PC-3 (cell line): ENCODE measurements at regions not wholly inside any gene's neighbourhood (a gene's known extent, or its start where the extent isn't known, plus 50 kb on each side); places are given as distances from the start of the nearest gene placed in this dataset.

Source experiments
- ATAC-seq: fragments of 200-7000 bp; cut with Tn5 transposase; 2 replicates; pipeline ENCODE4 v1.9.1; 2020; ENCODE audit warnings: mild to moderate bottlenecking, moderate library complexity
- BruUV-seq: library from RNA; stranded (reverse); fragments of 400-500 nt; replicated peaks from 2 replicates; lab custom pipeline; 2021; lab: Mats Ljungman, UMichigan
- CTCF ChIA-PET: fragments of 300-600 bp; sonication (Branson Sonifier 250); formaldehyde crosslinking; loops from one replicate; lab custom pipeline; 2022; ENCODE audit warnings: antibody characterized with exemption; lab: Charles Lee
- POLR2A ChIA-PET: fragments of 300-600 bp; sonication (Branson Sonifier 250); formaldehyde crosslinking; loops from one replicate; lab custom pipeline; 2022; ENCODE audit warnings: antibody characterized with exemption; ENCODE audit not compliant: unreplicated experiment; lab: Charles Lee
- DNase-seq: peaks from one replicate; pipeline ENCODE4 v3.0.0-alpha.2; 2015
- H2AFZ ChIP-seq: fragments of 300-600 bp; sonication (generic); 2 replicates; pipeline ENCODE4 v1.6.0; 2016; ENCODE audit warnings: antibody characterized with exemption, low read length
- H3F3A ChIP-seq: fragments of 300-600 bp; sonication (generic); one replicate; pipeline ENCODE4 v1.6.0; 2017; ENCODE audit warnings: antibody characterized with exemption, low read length, control low read depth, mild to moderate bottlenecking; ENCODE audit not compliant: unreplicated experiment
- H3K27ac ChIP-seq: fragments of 300-600 bp; sonication (generic); 2 replicates; pipeline ENCODE4 v1.5.1; 2016; ENCODE audit warnings: mild to moderate bottlenecking, low read length
- H3K27me3 ChIP-seq: fragments of 300-600 bp; sonication (generic); 2 replicates; pipeline ENCODE4 v1.6.1; 2016; ENCODE audit warnings: low read length, mixed read lengths
- H3K36me3 ChIP-seq: fragments of 300-600 bp; sonication (generic); 2 replicates; pipeline ENCODE4 v1.6.1; 2016; ENCODE audit warnings: low read depth, mixed run types, low read length, mixed read lengths
- H3K4me1 ChIP-seq: fragments of 300-600 bp; sonication (generic); 2 replicates; pipeline ENCODE4 v1.5.1; 2016; ENCODE audit warnings: low read length; ENCODE audit not compliant: insufficient read depth
- H3K4me2 ChIP-seq: fragments of 300-600 bp; sonication (generic); 2 replicates; pipeline ENCODE4 v1.6.0; 2016; ENCODE audit warnings: low read length
- H3K4me3 ChIP-seq: fragments of 300-600 bp; sonication (generic); 2 replicates; pipeline ENCODE4 v1.5.1; 2016; ENCODE audit warnings: mild to moderate bottlenecking, low read length, mixed read lengths
- H3K79me2 ChIP-seq: fragments of 300-600 bp; sonication (generic); 2 replicates; pipeline ENCODE4 v1.6.1; 2017; ENCODE audit warnings: low read length, mixed read lengths
- H3K9ac ChIP-seq: fragments of 300-600 bp; sonication (generic); 2 replicates; pipeline ENCODE4 v1.6.0; 2016; ENCODE audit warnings: mild to moderate bottlenecking, low read length
- H3K9me2 ChIP-seq: fragments of 300-600 bp; sonication (generic); replicated peaks from 2 replicates; pipeline ENCODE4 v1.6.1; 2016; ENCODE audit warnings: mixed run types, low read length, mixed read lengths
- H3K9me3 ChIP-seq: fragments of 300-600 bp; sonication (generic); 2 replicates; pipeline ENCODE4 v1.6.1; 2016; ENCODE audit warnings: low read length, mixed read lengths
- H4K20me1 ChIP-seq: fragments of 300-600 bp; sonication (generic); 2 replicates; pipeline ENCODE4 v1.6.1; 2016; ENCODE audit warnings: low read length, mixed read lengths
- EZH2 ChIP-seq: fragments of 300-600 bp; sonication (generic); IDR thresholded peaks from one replicate; pipeline ENCODE4 v1.6.1; 2017; ENCODE audit warnings: antibody characterized with exemption, mild to moderate bottlenecking, low read length; ENCODE audit not compliant: unreplicated experiment
- EZH2phosphoT487 ChIP-seq: fragments of 300-600 bp; sonication (generic); IDR thresholded peaks from 2 replicates; pipeline ENCODE4 v1.6.1; 2018; ENCODE audit warnings: mild to moderate bottlenecking, antibody characterized with exemption, low read length, borderline replicate concordance
- intact Hi-C: fragments of 100-400 bp; cut with micrococcal nuclease; formaldehyde crosslinking; loops from 2 replicates; pipeline ENCODE4 v1.9.0; 2023
- TF ChIP-seq, protein P1 (sequence below): fragments of 300-600 bp; sonication (generic); conservative IDR thresholded peaks from 2 replicates; pipeline ENCODE4 v1.5.1; 2017; ENCODE audit warnings: antibody characterized with exemption, low read depth, mild to moderate bottlenecking, low read length

DNA sequence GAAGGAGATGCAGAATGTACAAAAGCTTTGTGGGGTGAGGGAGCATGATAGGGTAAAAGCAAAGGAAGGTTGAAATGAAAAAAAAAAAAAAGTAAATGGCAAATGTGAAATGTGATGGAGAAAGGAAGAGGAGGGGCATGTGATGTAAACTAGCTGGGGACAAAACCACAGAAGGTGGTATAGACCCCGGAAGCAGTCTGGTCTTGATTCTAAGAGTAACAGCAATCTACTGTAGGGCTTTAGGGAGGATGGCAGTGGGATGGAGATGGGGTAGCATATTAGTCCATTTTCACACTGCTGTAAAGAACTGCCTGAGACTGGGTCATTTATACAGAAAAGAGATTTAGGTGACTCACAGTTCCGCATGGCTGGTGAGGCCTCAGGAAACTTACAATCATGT is 362.0 kb downstream of the SOCS6 start:
- ATAC-seq: no peak
- no TSS peak for BruUV-seq
- H3K9me3 ChIP-seq: no peaks in the 10 kb centered on the region
- H3F3A ChIP-seq: no peaks in the 10 kb centered on the region
- H3K36me3 ChIP-seq: no peaks in the 10 kb centered on the region
- CTCF ChIA-PET: no interaction called here
- DNase-seq: no peak
- H3K4me3 ChIP-seq: no peak overlapping the region
- POLR2A ChIA-PET: no interaction called here
- H3K9ac ChIP-seq: no peak overlapping the region
- H3K79me2 ChIP-seq: no peaks in the 10 kb centered on the region
- no peaks in the 10 kb centered on the region for H3K4me1 ChIP-seq
- no peaks in the 10 kb centered on the region for H3K27me3 ChIP-seq
- no peaks in the 10 kb centered on the region for H4K20me1 ChIP-seq
- no peak overlapping the region for H3K4me2 ChIP-seq
- H2AFZ ChIP-seq: no peak overlapping the region
- H3K27ac ChIP-seq: no peak overlapping the region
- TF ChIP-seq, protein P1, sequence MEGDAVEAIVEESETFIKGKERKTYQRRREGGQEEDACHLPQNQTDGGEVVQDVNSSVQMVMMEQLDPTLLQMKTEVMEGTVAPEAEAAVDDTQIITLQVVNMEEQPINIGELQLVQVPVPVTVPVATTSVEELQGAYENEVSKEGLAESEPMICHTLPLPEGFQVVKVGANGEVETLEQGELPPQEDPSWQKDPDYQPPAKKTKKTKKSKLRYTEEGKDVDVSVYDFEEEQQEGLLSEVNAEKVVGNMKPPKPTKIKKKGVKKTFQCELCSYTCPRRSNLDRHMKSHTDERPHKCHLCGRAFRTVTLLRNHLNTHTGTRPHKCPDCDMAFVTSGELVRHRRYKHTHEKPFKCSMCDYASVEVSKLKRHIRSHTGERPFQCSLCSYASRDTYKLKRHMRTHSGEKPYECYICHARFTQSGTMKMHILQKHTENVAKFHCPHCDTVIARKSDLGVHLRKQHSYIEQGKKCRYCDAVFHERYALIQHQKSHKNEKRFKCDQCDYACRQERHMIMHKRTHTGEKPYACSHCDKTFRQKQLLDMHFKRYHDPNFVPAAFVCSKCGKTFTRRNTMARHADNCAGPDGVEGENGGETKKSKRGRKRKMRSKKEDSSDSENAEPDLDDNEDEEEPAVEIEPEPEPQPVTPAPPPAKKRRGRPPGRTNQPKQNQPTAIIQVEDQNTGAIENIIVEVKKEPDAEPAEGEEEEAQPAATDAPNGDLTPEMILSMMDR: no peak
- TF ChIP-seq EZH2 (no peak), EZH2phosphoT487 (no peak)
- no peaks in the 10 kb centered on the region for H3K9me2 ChIP-seq
- intact Hi-C loops: no loop called here

DNA sequence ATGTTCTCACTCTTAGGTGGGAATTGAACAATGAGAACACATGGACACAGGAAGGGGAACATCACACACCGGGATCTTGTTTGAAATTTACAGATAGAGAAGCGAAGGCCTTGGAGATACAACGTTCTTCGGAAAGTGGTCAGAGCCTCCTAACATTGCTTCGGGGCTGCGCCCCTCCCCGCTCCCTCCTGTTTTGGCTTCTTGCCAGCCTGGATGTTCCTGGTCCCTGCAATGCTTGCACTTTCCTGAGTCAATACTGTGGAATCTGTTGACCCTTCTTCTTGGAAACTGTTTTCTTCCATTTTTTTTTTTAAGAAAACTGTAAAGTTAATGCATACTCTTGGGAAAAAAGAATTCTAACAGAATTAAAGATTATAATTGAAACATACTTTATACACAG is 360.8 kb downstream of the SOCS6 start:
- intact Hi-C loops: no loop called here
- Histone ChIP-seq H3K27ac (no peak overlapping the region), H2AFZ (no peak overlapping the region), H3K27me3 (no peaks in the 10 kb centered on the region), H3K9ac (no peak overlapping the region), H3F3A (no peaks in the 10 kb centered on the region), H3K4me3 (no peak overlapping the region), H4K20me1 (no peaks in the 10 kb centered on the region), H3K36me3 (no peaks in the 10 kb centered on the region), H3K9me3 (no peaks in the 10 kb centered on the region), H3K79me2 (no peaks in the 10 kb centered on the region), H3K4me2 (no peak overlapping the region), H3K4me1 (no peaks in the 10 kb centered on the region), H3K9me2 (no peaks in the 10 kb centered on the region)
- no TSS peak for BruUV-seq
- CTCF ChIA-PET: no interaction called here
- TF ChIP-seq EZH2phosphoT487: no peak
- TF ChIP-seq EZH2: no peak
- TF ChIP-seq, protein P1: no peak
- DNase-seq (no peak), ATAC-seq (no peak)
- POLR2A ChIA-PET: no interaction called here

DNA sequence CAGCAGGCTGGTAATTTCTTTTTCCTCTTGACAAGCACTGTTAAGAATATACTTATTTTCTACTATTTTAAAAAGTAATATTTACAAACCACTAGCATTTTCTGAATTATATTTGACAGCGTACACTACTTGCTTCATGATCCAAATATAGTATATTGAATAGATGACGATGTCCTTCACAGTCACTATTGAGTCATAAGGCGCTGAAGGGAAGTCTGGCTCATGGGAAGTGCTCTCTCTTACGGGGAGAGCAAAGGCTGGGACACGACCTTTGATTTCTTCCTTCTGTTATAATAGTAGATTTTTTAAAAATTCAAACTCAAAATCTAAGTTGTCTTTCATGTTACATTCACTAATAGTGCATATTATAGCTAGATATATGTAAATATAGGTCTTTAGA is 357.1 kb downstream of the SOCS6 start:
- H3K27me3 ChIP-seq: no peaks in the 10 kb centered on the region
- ATAC-seq: peak; percentile 40; the same call in 1 of the 2 replicates
- TF ChIP-seq, protein P1: no peak
- no peak for TF ChIP-seq EZH2phosphoT487
- TF ChIP-seq EZH2: no peak
- no peak overlapping the region for H2AFZ ChIP-seq
- no peak overlapping the region for H3K27ac ChIP-seq
- ChIA-PET CTCF (no interaction called here), POLR2A (no interaction called here)
- H3K79me2 ChIP-seq: no peaks in the 10 kb centered on the region
- BruUV-seq: no TSS peak
- no peaks in the 10 kb centered on the region for H3F3A ChIP-seq
- no peak overlapping the region for H3K9ac ChIP-seq
- intact Hi-C loops: no loop called here
- H3K4me3 ChIP-seq: no peak overlapping the region
- no peaks in the 10 kb centered on the region for H3K36me3 ChIP-seq
- H3K9me3 ChIP-seq: no peaks in the 10 kb centered on the region
- no peaks in the 10 kb centered on the region for H3K9me2 ChIP-seq
- H3K4me1 ChIP-seq: no peaks in the 10 kb centered on the region
- no peak overlapping the region for H3K4me2 ChIP-seq
- DNase-seq: peak; percentile 31
- H4K20me1 ChIP-seq: no peaks in the 10 kb centered on the region
